ENCODE measurements at regions not wholly inside any gene's neighbourhood (a gene's known extent, or its start where the extent isn't known, plus 50 kb on each side); places are given as distances from the start of the nearest gene placed in this dataset.
A peak's percentile ranks its signal among the peaks of the same experiment; 100 is the strongest.

GRCh38 chr4:38324861-38325628 lies 339.0 kb upstream of the KLF3 start:
- no peaks in the 10 kb centered on the region for H3K36me3 ChIP-seq (ENCODE audit: control insufficient read depth in 2 of 3, insufficient read depth in 3 of 3, low read length in 3 of 3)
- DNase-seq (peak in 1 of 5 donors; percentile 70), FAIRE-seq (no peak)
- no peaks in the 10 kb centered on the region for H3K27me3 ChIP-seq (ENCODE audit: control insufficient read depth, insufficient read depth, low read length)
- no peak overlapping the region for H3K9ac ChIP-seq (ENCODE audit: low read length in 3 of 3)
- no peak for TF ChIP-seq CTCF (IDR thresholded peaks at IDR 0.05; ENCODE audit: borderline replicate concordance, extremely low read depth, insufficient read depth)
- H3K4me1 ChIP-seq (ENCODE audit: control insufficient read depth in 2 of 3, insufficient read depth in 2 of 3, low read depth in 1 of 3, low read length in 3 of 3), result peaks cover 0 to 7% (median 2%) of the 10 kb centered on the region in 3 donors
- intact Hi-C loops (cut with DNase I), result loop anchor here (10.0 kb wide), 1 partner anchor 350 kb away; no protein-coding TSS in a partner anchor
- H3K27ac ChIP-seq (ENCODE audit: low read depth in 2 of 2, low read length in 2 of 2), result no peak overlapping the region
- H3K9me3 ChIP-seq (ENCODE audit: control insufficient read depth in 2 of 3, insufficient read depth in 1 of 3, low read length in 3 of 3), result no peaks in the 10 kb centered on the region
- no peak overlapping the region for H3K4me3 ChIP-seq (ENCODE audit: low read length in 3 of 3)

- no peak overlapping the region for H3K4me3 ChIP-seq (ENCODE audit: low read length in 3 of 3)
- no peak for FAIRE-seq
- H3K27me3 ChIP-seq (ENCODE audit: control insufficient read depth, insufficient read depth, low read length), result no peaks in the 10 kb centered on the region
- DNase-seq, result no peak
- intact Hi-C loops (cut with DNase I), result loop anchor here (10.0 kb wide), 1 partner anchor 349 kb away; no protein-coding TSS in a partner anchor
- TF ChIP-seq CTCF (IDR thresholded peaks at IDR 0.05; ENCODE audit: borderline replicate concordance, extremely low read depth, insufficient read depth), result no peak
- H3K9ac ChIP-seq (ENCODE audit: low read length in 3 of 3), result no peak overlapping the region
- H3K9me3 ChIP-seq (ENCODE audit: control insufficient read depth in 2 of 3, insufficient read depth in 1 of 3, low read length in 3 of 3), result no peaks in the 10 kb centered on the region
- no peaks in the 10 kb centered on the region for H3K36me3 ChIP-seq (ENCODE audit: control insufficient read depth in 2 of 3, insufficient read depth in 3 of 3, low read length in 3 of 3)
- peaks cover 0 to 1% (median 0%) of the 10 kb centered on the region in 3 donors for H3K4me1 ChIP-seq (ENCODE audit: control insufficient read depth in 2 of 3, insufficient read depth in 2 of 3, low read depth in 1 of 3, low read length in 3 of 3)
- no peak overlapping the region for H3K27ac ChIP-seq (ENCODE audit: low read depth in 2 of 2, low read length in 2 of 2)
Observed at GRCh38 chr4:38325629-38325913, 338.4 kb upstream of the KLF3 start.

GRCh38 chr4:38326499-38326898 lies 337.5 kb upstream of the KLF3 start:
- intact Hi-C loops (cut with DNase I), result loop anchor here (10.0 kb wide), 1 partner anchor 348 kb away; no protein-coding TSS in a partner anchor
- FAIRE-seq (no peak), DNase-seq (no peak)
- Histone ChIP-seq H3K4me3 (ENCODE audit: low read length in 3 of 3) (no peak overlapping the region), H3K27me3 (ENCODE audit: control insufficient read depth, insufficient read depth, low read length) (no peaks in the 10 kb centered on the region), H3K4me1 (ENCODE audit: control insufficient read depth in 2 of 3, insufficient read depth in 2 of 3, low read depth in 1 of 3, low read length in 3 of 3) (no peaks in the 10 kb centered on the region), H3K27ac (ENCODE audit: low read depth in 2 of 2, low read length in 2 of 2) (no peak overlapping the region), H3K9me3 (ENCODE audit: control insufficient read depth in 2 of 3, insufficient read depth in 1 of 3, low read length in 3 of 3) (no peaks in the 10 kb centered on the region), H3K9ac (ENCODE audit: low read length in 3 of 3) (no peak overlapping the region), H3K36me3 (ENCODE audit: control insufficient read depth in 2 of 3, insufficient read depth in 3 of 3, low read length in 3 of 3) (no peaks in the 10 kb centered on the region)
- TF ChIP-seq CTCF (IDR thresholded peaks at IDR 0.05; ENCODE audit: borderline replicate concordance, extremely low read depth, insufficient read depth), result no peak

Data from kidney (tissue), 13 donors.